H1 (cell line): ENCODE measurements at regions not wholly inside any gene's neighbourhood (a gene's known extent, or its start where the extent isn't known, plus 50 kb on each side); places are given as distances from the start of the nearest gene placed in this dataset.

ENCODE experiments used
- CEBPB ChIP-seq: IDR thresholded peaks from 2 replicates; pipeline ENCODE4 v1.6.1; 2012; ENCODE audit warnings: low read depth, low read length
- EZH2 ChIP-seq: fragments of 200-600 bp; sonication (generic); IDR thresholded peaks from 2 replicates; pipeline ENCODE4 v1.7.1; 2012; ENCODE audit warnings: low read depth, mild to moderate bottlenecking, moderate library complexity, low read length, inconsistent platforms; ENCODE audit not compliant: severe bottlenecking
- POLR2A ChIP-seq, 2 experiments: IDR thresholded peaks; 1 replicate in 1 of 2; 2 replicates in 1 of 2; pipeline ENCODE4 v1.6.1; 2011; ENCODE audit warnings: low read depth in 2 of 2, low read length in 2 of 2, mild to moderate bottlenecking in 2 of 2; ENCODE audit errors: control extremely low read depth in 1 of 2
- POLR2AphosphoS5 ChIP-seq: IDR thresholded peaks from 2 replicates; pipeline ENCODE4 v1.6.1; 2011; ENCODE audit warnings: low read depth, low read length
- SP1 ChIP-seq: IDR thresholded peaks from 2 replicates; pipeline ENCODE4 v1.6.1; 2011; ENCODE audit warnings: low read depth, low read length
- TF ChIP-seq, protein P1 (sequence below), 3 experiments: IDR thresholded peaks; 1 replicate in 2 of 3; 2 replicates in 1 of 3; pipeline versions ENCODE4 v1.5.1 to v1.6.1; 2011; ENCODE audit warnings: low read length in 3 of 3, mild to moderate bottlenecking in 3 of 3, inconsistent platforms in 2 of 3, low read depth in 1 of 3, moderate library complexity in 1 of 3; ENCODE audit not compliant: insufficient read depth in 1 of 3; ENCODE audit errors: control extremely low read depth in 1 of 3

DNA sequence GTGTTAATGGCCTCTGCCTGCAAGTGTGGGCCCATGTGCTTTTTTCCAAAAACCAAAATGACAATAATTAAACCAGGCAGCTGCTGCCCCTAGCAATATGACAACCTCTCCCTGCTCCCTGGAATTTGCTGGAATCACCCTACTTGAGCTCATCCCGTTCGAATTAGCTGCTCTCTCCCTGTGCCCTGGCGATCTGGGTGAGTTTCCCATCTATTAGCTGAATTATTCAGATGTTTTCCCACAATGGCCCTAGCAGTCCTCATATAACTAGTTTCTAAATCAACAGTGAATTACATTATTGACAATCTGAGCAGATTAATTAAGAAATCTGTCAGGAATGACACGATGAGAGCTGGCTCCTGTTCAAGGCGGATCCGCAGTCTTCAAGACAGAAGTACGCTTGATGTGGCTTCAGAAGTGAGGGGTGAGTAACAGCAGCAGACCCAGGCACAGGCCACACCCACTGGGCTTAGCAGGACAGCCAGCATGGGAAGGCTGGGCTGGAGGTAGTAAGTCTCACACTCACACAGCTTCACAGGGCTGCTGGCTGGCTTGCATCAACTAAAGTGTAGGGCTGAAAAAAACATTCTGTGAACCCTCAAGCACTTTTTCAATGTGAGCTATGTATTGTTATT lies 366.2 kb upstream of the ID2 start:
- TF ChIP-seq CEBPB, result no peak
- no peak for TF ChIP-seq EZH2
- no peak for TF ChIP-seq POLR2A (IDR thresholded peaks at IDR 0.05; ENCODE audit: control extremely low read depth in 1 of 2, low read depth in 2 of 2, low read length in 2 of 2)
- TF ChIP-seq, protein P1, sequence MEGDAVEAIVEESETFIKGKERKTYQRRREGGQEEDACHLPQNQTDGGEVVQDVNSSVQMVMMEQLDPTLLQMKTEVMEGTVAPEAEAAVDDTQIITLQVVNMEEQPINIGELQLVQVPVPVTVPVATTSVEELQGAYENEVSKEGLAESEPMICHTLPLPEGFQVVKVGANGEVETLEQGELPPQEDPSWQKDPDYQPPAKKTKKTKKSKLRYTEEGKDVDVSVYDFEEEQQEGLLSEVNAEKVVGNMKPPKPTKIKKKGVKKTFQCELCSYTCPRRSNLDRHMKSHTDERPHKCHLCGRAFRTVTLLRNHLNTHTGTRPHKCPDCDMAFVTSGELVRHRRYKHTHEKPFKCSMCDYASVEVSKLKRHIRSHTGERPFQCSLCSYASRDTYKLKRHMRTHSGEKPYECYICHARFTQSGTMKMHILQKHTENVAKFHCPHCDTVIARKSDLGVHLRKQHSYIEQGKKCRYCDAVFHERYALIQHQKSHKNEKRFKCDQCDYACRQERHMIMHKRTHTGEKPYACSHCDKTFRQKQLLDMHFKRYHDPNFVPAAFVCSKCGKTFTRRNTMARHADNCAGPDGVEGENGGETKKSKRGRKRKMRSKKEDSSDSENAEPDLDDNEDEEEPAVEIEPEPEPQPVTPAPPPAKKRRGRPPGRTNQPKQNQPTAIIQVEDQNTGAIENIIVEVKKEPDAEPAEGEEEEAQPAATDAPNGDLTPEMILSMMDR (IDR thresholded peaks at IDR 0.05; ENCODE audit: control extremely low read depth in 1 of 3, insufficient read depth in 1 of 3, low read depth in 1 of 3, low read length in 3 of 3), result no peak
- no peak for TF ChIP-seq POLR2AphosphoS5
- TF ChIP-seq SP1, result no peak
